Natural killer cell (primary cell): ENCODE measurements at regions not wholly inside any gene's neighbourhood (a gene's known extent, or its start where the extent isn't known, plus 50 kb on each side); places are given as distances from the start of the nearest gene placed in this dataset.
"Not testable (repeated sequence)": the region's sequence is repeated elsewhere in the genome, so short reads cannot be mapped to it uniquely, and the experiment has no call there.

ENCODE experiments used
- ATAC-seq, 3 donors: fragments of 150-1000 bp in 2 of 3; fragments of 200-7000 bp in 1 of 3; cut with Tn5 transposase; 1 replicate in 1 of 3; 2 replicates in 2 of 3; pipeline ENCODE4 v1.10.0; 2021; ENCODE audit warnings: mild to moderate bottlenecking in 2 of 3, moderate library complexity in 2 of 3
- DNase-seq, 2 donors: peaks; one replicate each; pipeline versions ENCODE4 v3.0.0 to v3.0.0-alpha.2; 2013 to 2021; ENCODE audit warnings: mixed read lengths in 1 of 2
- H3K27ac ChIP-seq: one replicate; pipeline ENCODE4 v1.5.1; 2013; ENCODE audit warnings: mild to moderate bottlenecking, low read length
- H3K27me3 ChIP-seq: one replicate; pipeline ENCODE4 v1.6.1; 2013; ENCODE audit warnings: low read length; ENCODE audit not compliant: control insufficient read depth, insufficient read depth
- H3K36me3 ChIP-seq: one replicate; pipeline ENCODE4 v1.6.1; 2013; ENCODE audit warnings: low read length; ENCODE audit not compliant: control insufficient read depth, insufficient read depth
- H3K4me1 ChIP-seq: one replicate; pipeline ENCODE4 v1.6.1; 2013; ENCODE audit warnings: low read length; ENCODE audit not compliant: control insufficient read depth, insufficient read depth
- H3K4me3 ChIP-seq: one replicate; pipeline ENCODE4 v1.5.1; 2013; ENCODE audit warnings: low read length
- H3K9me3 ChIP-seq: one replicate; pipeline ENCODE4 v1.6.1; 2013; ENCODE audit warnings: low read length; ENCODE audit not compliant: control insufficient read depth, insufficient read depth
- H3K27ac Mint-ChIP-seq, 2 donors: one replicate each; pipeline ENCODE4 v1.8.0; 2022; ENCODE audit warnings: mild to moderate bottlenecking in 2 of 2, mixed read lengths in 2 of 2, moderate library complexity in 1 of 2
- H3K27me3 Mint-ChIP-seq, 2 donors: one replicate each; pipeline ENCODE4 v1.8.0; 2022; ENCODE audit warnings: low read depth in 2 of 2, mixed read lengths in 2 of 2
- H3K36me3 Mint-ChIP-seq: one replicate; pipeline ENCODE4 v1.8.0; 2022; ENCODE audit warnings: mixed read lengths
- H3K4me1 Mint-ChIP-seq, 2 donors: one replicate each; pipeline ENCODE4 v1.8.0; 2022; ENCODE audit warnings: mixed read lengths in 2 of 2
- H3K4me3 Mint-ChIP-seq: one replicate; pipeline ENCODE4 v1.8.0; 2022; ENCODE audit warnings: mild to moderate bottlenecking, moderate library complexity, mixed read lengths
- H3K9me3 Mint-ChIP-seq, 2 donors: one replicate each; pipeline ENCODE4 v1.8.0; 2022; ENCODE audit warnings: mixed read lengths in 2 of 2
- CTCF ChIP-seq: fragments of 200-600 bp; IDR thresholded peaks from one replicate; pipeline ENCODE4 v1.8.0; 2022; ENCODE audit warnings: antibody characterized with exemption
- WGBS: methylation state at CpG from one replicate; pipeline ENCODE4 v1.1.7; 2013; ENCODE audit warnings: missing lambda C conversion rate; ENCODE audit not compliant: insufficient coverage; 5-methylcytosine and 5-hydroxymethylcytosine counted together
- intact Hi-C: fragments of 100-400 bp; cut with micrococcal nuclease; formaldehyde crosslinking; loops from one replicate; pipeline ENCODE4 v1.14.2; 2022

GRCh38 chr12:124136796-124137195 is 158.1 kb upstream of the RFLNA start:
- ATAC-seq, result no peak
- Mint-ChIP-seq H3K4me1 (no peaks in the 10 kb centered on the region), H3K4me3 (no peak overlapping the region), H3K9me3 (peaks cover 2 to 3% of the 10 kb centered on the region in 2 donors), H3K27ac (no peak overlapping the region), H3K36me3 (no peaks in the 10 kb centered on the region), H3K27me3 (peaks cover 19% of the 10 kb centered on the region in 2 donors)
- H3K4me1 ChIP-seq, result no peaks in the 10 kb centered on the region
- no peak overlapping the region for H3K27ac ChIP-seq
- no peaks in the 10 kb centered on the region for H3K9me3 ChIP-seq
- DNase-seq, result no peak
- no peaks in the 10 kb centered on the region for H3K36me3 ChIP-seq
- intact Hi-C loops, result no loop called here
- no peak for TF ChIP-seq CTCF
- no peaks in the 10 kb centered on the region for H3K27me3 ChIP-seq
- H3K4me3 ChIP-seq, result no peak overlapping the region

GRCh38 chr12:124140944-124141486 is 153.9 kb upstream of the RFLNA start:
- no peak for TF ChIP-seq CTCF
- intact Hi-C loops, result no loop called here
- peaks cover 32 to 42% of the 10 kb centered on the region in 2 donors for H3K27me3 Mint-ChIP-seq

DNA sequence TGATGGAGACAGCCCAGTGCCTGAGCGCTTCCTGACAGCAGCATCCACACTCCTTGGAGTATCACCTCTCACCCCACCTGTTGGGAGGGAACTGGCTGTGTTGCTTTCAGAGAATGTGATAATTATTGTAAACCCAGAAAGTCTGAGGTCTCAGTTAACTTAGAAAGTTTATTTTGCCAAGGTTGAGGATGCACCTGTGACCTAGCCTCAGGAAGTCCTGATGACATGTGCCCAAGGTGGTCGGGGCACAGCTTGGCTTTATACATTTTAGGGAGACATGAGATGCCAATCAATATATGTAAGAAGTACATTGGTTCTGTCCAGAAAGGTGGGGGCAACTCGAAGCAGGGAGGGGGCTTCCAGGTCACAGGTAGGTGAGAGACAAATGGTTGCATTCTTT is 153.3 kb upstream of the RFLNA start:
- H3K4me1 Mint-ChIP-seq, intact Hi-C loops, H3K27ac Mint-ChIP-seq, H3K27ac ChIP-seq, H3K4me3 ChIP-seq, ATAC-seq, H3K4me1 ChIP-seq, H3K9me3 ChIP-seq, H3K36me3 ChIP-seq, H3K36me3 Mint-ChIP-seq, H3K4me3 Mint-ChIP-seq, DNase-seq, H3K27me3 ChIP-seq, H3K9me3 Mint-ChIP-seq: not testable (repeated sequence)
- H3K27me3 Mint-ChIP-seq, result peaks cover 31 to 42% of the 10 kb centered on the region in 2 donors
- 14% methylated on average over 2 of the region's 3 CpGs for WGBS

More at GRCh38 chr12:124140944-124141486, 153.9 kb upstream of the RFLNA start:
- Mint-ChIP-seq H3K27ac (no peak overlapping the region), H3K9me3 (peaks cover 3 to 4% of the 10 kb centered on the region in 2 donors), H3K36me3 (no peaks in the 10 kb centered on the region), H3K4me3 (no peak overlapping the region), H3K4me1 (no peaks in the 10 kb centered on the region)
- no peaks in the 10 kb centered on the region for H3K4me1 ChIP-seq
- DNase-seq (no peak), ATAC-seq (no peak)
- no peak overlapping the region for H3K27ac ChIP-seq
- H3K4me3 ChIP-seq, result no peak overlapping the region
- 40% methylated on average over 7 of the region's 7 CpGs for WGBS
- H3K9me3 ChIP-seq, result peaks cover 7% of the 10 kb centered on the region
- no peaks in the 10 kb centered on the region for H3K36me3 ChIP-seq
- H3K27me3 ChIP-seq, result no peaks in the 10 kb centered on the region

DNA sequence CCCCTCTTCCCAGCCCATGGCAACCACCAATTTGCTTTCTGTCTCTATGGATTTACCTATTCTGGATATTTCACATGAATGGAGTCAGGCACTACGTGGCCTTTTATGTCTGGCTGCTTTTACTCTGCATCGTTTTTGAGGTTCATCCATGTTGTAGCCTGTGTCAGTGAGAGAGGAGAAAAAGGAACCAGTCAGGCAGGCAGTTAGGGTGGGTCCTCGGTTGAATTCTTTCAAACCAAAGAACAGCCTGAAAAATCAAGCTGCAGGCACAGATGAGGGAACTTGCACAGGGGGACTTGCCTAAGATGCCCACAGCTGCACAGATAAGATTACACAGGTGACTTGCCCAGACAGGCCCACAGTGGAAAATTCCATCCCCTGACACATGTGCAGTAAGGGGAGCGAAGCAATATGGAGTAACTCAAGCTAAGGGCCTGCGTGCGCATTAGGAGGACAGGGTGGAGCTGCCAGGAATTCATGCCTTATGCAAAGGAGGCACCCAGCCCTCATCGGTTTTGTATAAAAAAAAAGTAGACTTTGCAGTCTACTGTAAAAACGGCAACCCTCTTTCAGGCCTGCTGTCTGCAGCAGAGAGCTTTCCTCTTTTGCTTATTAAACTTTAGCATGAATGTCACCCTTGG is 152.4 kb upstream of the RFLNA start:
- Histone ChIP-seq H3K36me3 (no peaks in the 10 kb centered on the region), H3K4me1 (no peaks in the 10 kb centered on the region), H3K27me3 (no peaks in the 10 kb centered on the region), H3K4me3 (no peak overlapping the region), H3K27ac (no peak overlapping the region), H3K9me3 (peaks cover 7% of the 10 kb centered on the region)
- intact Hi-C loops, result no loop called here
- H3K27ac Mint-ChIP-seq, result no peak overlapping the region
- peaks cover 29 to 42% of the 10 kb centered on the region in 2 donors for H3K27me3 Mint-ChIP-seq
- no peak for TF ChIP-seq CTCF
- DNase-seq (no peak), ATAC-seq (no peak)
- WGBS, result 87% methylated on average over 8 of the region's 8 CpGs
- H3K36me3 Mint-ChIP-seq, result no peaks in the 10 kb centered on the region
- H3K4me3 Mint-ChIP-seq, result no peak overlapping the region
- H3K9me3 Mint-ChIP-seq, result peaks cover 3 to 4% of the 10 kb centered on the region in 2 donors
- no peaks in the 10 kb centered on the region for H3K4me1 Mint-ChIP-seq
